ENCODE measurements at regions not wholly inside any gene's neighbourhood (a gene's known extent, or its start where the extent isn't known, plus 50 kb on each side); places are given as distances from the start of the nearest gene placed in this dataset.

DNA sequence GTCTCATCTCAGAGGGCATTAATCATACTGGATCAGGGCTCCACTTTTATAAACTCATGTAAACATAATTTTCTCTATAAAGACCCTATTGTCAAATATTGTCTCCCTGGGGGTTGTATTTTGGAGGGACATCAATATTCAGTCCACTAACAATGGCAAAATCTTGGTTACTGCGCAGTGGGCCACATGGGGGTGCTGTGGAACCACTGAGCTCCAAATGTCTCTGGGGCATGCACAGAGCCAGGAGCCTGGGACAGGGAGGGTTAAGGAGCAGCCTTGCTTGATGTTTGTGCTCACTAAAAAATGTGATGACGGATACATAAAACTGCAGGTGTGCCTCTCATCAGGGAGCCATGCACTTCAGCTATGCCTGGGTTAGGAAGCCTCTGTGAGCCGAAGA is 62.1 kb upstream of the PRSS58 start:
- no peak for FAIRE-seq
- TF ChIP-seq POLR2A (IDR thresholded peaks at IDR 0.05; ENCODE audit: low read depth, low read length): no peak
- no peak for TF ChIP-seq TAF1 (IDR thresholded peaks at IDR 0.05; ENCODE audit: borderline replicate concordance, low read depth, low read length)
- no peak for TF ChIP-seq POLR2AphosphoS5 (IDR thresholded peaks at IDR 0.05; ENCODE audit: low read depth, low read length)
- DNase-seq (ENCODE audit: insufficient read length): no peak

DNA sequence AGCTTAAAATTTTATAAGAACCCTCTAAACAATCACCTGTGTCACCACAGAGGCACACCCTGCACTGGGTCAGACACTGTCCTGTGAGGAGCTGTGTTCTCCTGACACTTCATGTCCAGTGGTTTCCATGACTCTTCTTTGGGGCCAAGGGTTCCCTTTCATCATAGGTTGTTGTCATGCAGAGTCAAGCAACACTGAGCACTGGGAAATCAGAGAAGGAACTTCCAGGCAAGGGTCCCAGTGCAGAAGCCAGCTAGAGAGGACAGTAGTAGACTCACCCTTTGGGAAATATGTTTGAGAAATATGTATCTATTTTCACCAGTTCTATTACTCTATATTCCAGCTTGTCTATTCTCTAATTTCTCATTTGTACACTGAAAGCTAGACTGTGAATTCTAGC is 56.4 kb upstream of the PRSS58 start:
- FAIRE-seq (no peak), DNase-seq (ENCODE audit: insufficient read length) (no peak)

DNA sequence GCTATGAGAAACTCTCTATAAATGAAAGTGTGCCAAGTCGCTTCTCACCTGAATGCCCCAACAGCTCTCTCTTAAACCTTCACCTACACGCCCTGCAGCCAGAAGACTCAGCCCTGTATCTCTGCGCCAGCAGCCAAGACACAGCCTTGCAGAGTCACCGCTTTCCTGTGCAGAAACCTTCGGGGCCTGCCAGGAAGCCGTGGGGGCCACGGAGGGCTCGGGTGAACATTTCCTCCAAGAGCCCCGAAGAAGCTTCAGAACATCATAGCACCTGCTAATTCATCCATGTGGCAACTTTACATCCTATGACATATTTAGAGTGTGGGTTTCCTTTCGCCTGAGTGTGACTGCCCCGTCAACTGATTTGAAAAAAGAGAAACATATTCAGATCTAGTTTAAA is 55.7 kb upstream of the PRSS58 start:
- FAIRE-seq: no peak
- DNase-seq (ENCODE audit: insufficient read length): no peak
- TF ChIP-seq POLR2AphosphoS5 (IDR thresholded peaks at IDR 0.05; ENCODE audit: low read depth, low read length) (no peak), TAF1 (IDR thresholded peaks at IDR 0.05; ENCODE audit: borderline replicate concordance, low read depth, low read length) (no peak), POLR2A (IDR thresholded peaks at IDR 0.05; ENCODE audit: low read depth, low read length) (no peak)

More for the DNA sequence above, 56.4 kb upstream of the PRSS58 start:
- no peak for TF ChIP-seq POLR2A (IDR thresholded peaks at IDR 0.05; ENCODE audit: low read depth, low read length)
- no peak for TF ChIP-seq POLR2AphosphoS5 (IDR thresholded peaks at IDR 0.05; ENCODE audit: low read depth, low read length)
- TF ChIP-seq TAF1 (IDR thresholded peaks at IDR 0.05; ENCODE audit: borderline replicate concordance, low read depth, low read length): no peak

DNA sequence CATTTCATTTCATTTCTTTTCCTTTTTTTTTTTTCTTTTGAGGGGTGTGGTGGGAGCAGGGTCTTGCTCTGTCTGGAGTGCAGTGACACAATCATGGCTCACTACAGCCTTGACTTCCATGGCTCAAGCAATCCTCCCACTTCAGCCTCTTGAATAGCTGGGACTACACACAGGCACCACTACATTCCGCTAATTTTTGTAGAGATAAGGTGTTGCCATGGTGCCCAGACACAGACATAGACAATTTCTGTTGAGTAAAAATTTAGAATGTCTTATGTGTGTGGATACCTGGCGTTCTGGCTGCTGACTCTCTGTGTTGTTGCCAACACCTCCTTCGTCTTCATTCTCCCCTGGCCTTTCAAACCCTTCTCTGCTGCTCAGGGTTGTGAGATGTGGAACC is 54.0 kb upstream of the PRSS58 start:
- FAIRE-seq (no peak), DNase-seq (ENCODE audit: insufficient read length) (no peak)
- TF ChIP-seq POLR2A (IDR thresholded peaks at IDR 0.05; ENCODE audit: low read depth, low read length) (no peak), POLR2AphosphoS5 (IDR thresholded peaks at IDR 0.05; ENCODE audit: low read depth, low read length) (no peak), TAF1 (IDR thresholded peaks at IDR 0.05; ENCODE audit: borderline replicate concordance, low read depth, low read length) (no peak)

DNA sequence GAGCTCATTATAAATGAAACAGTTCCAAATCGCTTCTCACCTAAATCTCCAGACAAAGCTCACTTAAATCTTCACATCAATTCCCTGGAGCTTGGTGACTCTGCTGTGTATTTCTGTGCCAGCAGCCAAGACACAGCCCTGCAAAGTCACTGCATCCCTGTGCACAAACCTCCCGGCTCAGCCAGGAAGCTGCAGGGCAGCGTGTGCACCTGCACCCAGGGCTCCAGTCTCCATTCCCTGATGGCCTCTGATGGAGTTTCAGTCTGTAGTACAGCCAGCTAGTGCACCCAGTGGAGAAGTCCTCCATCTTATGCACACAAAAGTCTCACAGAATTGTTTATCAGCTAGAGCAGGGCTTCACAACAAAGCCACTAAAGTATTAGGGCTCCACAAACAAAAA is 51.1 kb upstream of the PRSS58 start:
- no peak for TF ChIP-seq POLR2A (IDR thresholded peaks at IDR 0.05; ENCODE audit: low read depth, low read length)
- TF ChIP-seq POLR2AphosphoS5 (IDR thresholded peaks at IDR 0.05; ENCODE audit: low read depth, low read length): no peak
- no peak for TF ChIP-seq TAF1 (IDR thresholded peaks at IDR 0.05; ENCODE audit: borderline replicate concordance, low read depth, low read length)
- FAIRE-seq: no peak
- no peak for DNase-seq (ENCODE audit: insufficient read length)

DNA sequence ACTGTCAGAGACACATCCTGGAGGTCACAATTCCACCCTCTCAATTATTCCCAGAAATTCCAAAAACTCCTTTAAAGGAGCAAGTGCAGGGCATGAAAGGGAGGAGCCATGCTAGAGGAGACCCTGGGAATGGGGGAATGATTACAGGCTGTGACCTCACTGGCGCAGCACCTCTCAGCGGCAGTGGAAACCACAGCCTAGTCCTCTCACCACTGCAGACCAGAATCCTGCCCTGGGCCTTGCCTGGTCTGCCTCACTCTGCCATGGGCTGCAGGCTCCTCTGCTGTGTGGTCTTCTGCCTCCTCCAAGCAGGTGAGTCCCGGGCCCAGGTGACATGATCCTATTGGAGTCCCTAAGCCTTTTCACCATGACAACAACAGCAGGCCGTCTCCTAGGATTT is 50.5 kb upstream of the PRSS58 start:
- DNase-seq (ENCODE audit: insufficient read length) (no peak), FAIRE-seq (no peak)
- TF ChIP-seq POLR2AphosphoS5 (IDR thresholded peaks at IDR 0.05; ENCODE audit: low read depth, low read length): no peak
- no peak for TF ChIP-seq POLR2A (IDR thresholded peaks at IDR 0.05; ENCODE audit: low read depth, low read length)

Measured in GM12892 (cell line).